Activated CD4-positive, alpha-beta T cell treated with anti-CD3 and anti-CD28 coated beads, Interleukin-2, amount 10 ng/mL, durations not matched to agents 24 days and 14 days (primary cell): ENCODE measurements at regions not wholly inside any gene's neighbourhood (a gene's known extent, or its start where the extent isn't known, plus 50 kb on each side); places are given as distances from the start of the nearest gene placed in this dataset.

Experiments used
- DNase-seq: peaks from one replicate; pipeline ENCODE4 v3.0.0; 2022
- H3K27ac Mint-ChIP-seq: one replicate; pipeline ENCODE4 v1.8.0; 2022; ENCODE audit warnings: mild to moderate bottlenecking, mixed read lengths
- H3K27me3 Mint-ChIP-seq: one replicate; pipeline ENCODE4 v1.8.0; 2022; ENCODE audit warnings: mixed read lengths
- H3K36me3 Mint-ChIP-seq: one replicate; pipeline ENCODE4 v1.8.0; 2022; ENCODE audit warnings: low read depth, mild to moderate bottlenecking, mixed read lengths
- H3K4me1 Mint-ChIP-seq: one replicate; pipeline ENCODE4 v1.8.0; 2021; ENCODE audit warnings: mixed read lengths
- H3K4me3 Mint-ChIP-seq: one replicate; pipeline ENCODE4 v1.8.0; 2022; ENCODE audit warnings: mild to moderate bottlenecking, moderate library complexity, mixed read lengths
- H3K9me3 Mint-ChIP-seq: one replicate; pipeline ENCODE4 v1.8.0; 2021; ENCODE audit warnings: mixed read lengths
- intact Hi-C: fragments of 100-400 bp; cut with micrococcal nuclease; formaldehyde crosslinking; loops from one replicate; pipeline ENCODE4 v1.15.1; 2023

- no peak overlapping the region for H3K4me3 Mint-ChIP-seq
- H3K4me1 Mint-ChIP-seq, result no peaks in the 10 kb centered on the region
- intact Hi-C loops, result no loop called here
- peaks cover 3% of the 10 kb centered on the region for H3K27me3 Mint-ChIP-seq
- H3K36me3 Mint-ChIP-seq, result no peaks in the 10 kb centered on the region
- no peaks in the 10 kb centered on the region for H3K9me3 Mint-ChIP-seq
- DNase-seq, result no peak
- H3K27ac Mint-ChIP-seq, result no peak overlapping the region
Measured at GRCh38 chr13:106753251-106753650, 185.3 kb upstream of the ARGLU1 start.

- Mint-ChIP-seq H3K36me3 (no peaks in the 10 kb centered on the region), H3K4me1 (no peaks in the 10 kb centered on the region), H3K27me3 (peaks cover 3% of the 10 kb centered on the region), H3K4me3 (no peak overlapping the region), H3K9me3 (no peaks in the 10 kb centered on the region), H3K27ac (no peak overlapping the region)
- intact Hi-C loops, result no loop called here
- DNase-seq, result no peak
Measured at GRCh38 chr13:106752584-106753170, 184.7 kb upstream of the ARGLU1 start.

DNA sequence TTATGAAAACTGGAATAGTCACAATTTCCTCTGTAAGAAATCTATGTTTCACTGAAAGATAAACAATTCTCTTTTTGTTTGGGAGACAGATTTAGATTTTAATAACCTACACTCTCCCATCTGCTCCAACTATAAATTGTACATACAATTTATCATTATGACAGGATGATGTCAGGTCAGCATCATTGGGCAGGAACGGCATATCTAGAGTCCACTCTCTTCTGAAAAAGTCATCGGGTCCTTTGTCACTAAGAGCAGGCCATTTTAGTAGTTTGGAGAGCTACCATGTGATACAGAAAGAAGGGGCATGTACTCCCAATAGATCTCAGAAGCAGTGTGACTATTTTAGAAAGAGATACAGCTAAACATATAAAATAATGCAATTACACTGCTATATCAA is 180.8 kb upstream of the ARGLU1 start:
- H3K36me3 Mint-ChIP-seq, result no peaks in the 10 kb centered on the region
- no peak overlapping the region for H3K4me3 Mint-ChIP-seq
- intact Hi-C loops, result no loop called here
- H3K27me3 Mint-ChIP-seq, result peaks cover 3% of the 10 kb centered on the region
- no peaks in the 10 kb centered on the region for H3K4me1 Mint-ChIP-seq
- no peak for DNase-seq
- H3K27ac Mint-ChIP-seq, result no peak overlapping the region
- H3K9me3 Mint-ChIP-seq, result no peaks in the 10 kb centered on the region

GRCh38 chr13:106744516-106744915 is 176.6 kb upstream of the ARGLU1 start:
- DNase-seq, result no peak
- Mint-ChIP-seq H3K4me1 (no peaks in the 10 kb centered on the region), H3K27ac (no peak overlapping the region), H3K9me3 (no peaks in the 10 kb centered on the region), H3K27me3 (no peaks in the 10 kb centered on the region), H3K36me3 (no peaks in the 10 kb centered on the region), H3K4me3 (no peak overlapping the region)
- intact Hi-C loops, result no loop called here

DNA sequence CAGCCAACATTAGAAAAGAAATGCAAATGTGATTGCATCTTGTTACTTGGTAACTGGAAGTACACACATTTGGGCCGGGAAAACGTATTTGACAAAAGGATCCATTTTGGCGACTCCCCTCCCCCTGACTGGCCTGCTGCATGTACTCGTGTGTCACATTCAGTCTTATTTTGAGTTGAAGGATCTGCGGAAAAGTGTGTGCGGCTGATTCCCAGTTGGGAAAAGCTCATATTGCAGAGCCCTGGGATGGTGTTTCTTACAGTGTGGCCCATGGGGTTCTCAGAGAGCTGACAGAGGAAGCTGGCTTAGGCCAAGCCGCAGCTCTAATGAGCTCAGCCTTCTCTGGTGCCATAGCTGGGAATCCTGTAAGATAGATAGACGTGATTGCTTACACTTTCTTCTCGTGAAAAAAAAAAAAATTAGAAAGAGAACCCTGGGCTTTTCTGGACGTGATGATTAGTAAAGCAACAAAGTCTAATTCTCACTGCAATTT is 170.3 kb upstream of the ARGLU1 start:
- no peak overlapping the region for H3K4me3 Mint-ChIP-seq
- DNase-seq, result no peak
- no peaks in the 10 kb centered on the region for H3K9me3 Mint-ChIP-seq
- no peaks in the 10 kb centered on the region for H3K27me3 Mint-ChIP-seq
- H3K4me1 Mint-ChIP-seq, result no peaks in the 10 kb centered on the region
- intact Hi-C loops, result no loop called here
- H3K27ac Mint-ChIP-seq, result no peak overlapping the region
- no peaks in the 10 kb centered on the region for H3K36me3 Mint-ChIP-seq

DNA sequence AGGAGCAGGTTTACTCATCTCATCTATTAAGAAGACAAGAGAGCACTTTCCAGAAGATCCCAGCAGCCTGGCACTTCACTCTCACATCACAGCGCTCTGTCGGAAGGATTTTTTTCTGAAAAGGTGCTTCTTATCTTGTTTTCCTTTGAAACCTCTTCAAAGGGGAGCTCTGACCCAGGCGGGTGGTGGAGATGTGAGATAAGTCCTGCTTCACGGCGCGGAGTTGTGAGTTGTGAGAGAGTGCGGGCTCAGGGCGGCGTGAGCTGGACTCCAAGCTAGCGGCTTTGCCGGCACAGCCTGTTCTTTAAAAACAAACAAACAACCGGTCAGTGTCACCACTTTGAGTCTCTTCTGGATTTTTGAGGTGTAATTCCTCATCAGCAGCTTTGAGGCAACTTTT is 169.0 kb upstream of the ARGLU1 start:
- H3K27ac Mint-ChIP-seq, result no peak overlapping the region
- H3K27me3 Mint-ChIP-seq, result no peaks in the 10 kb centered on the region
- H3K36me3 Mint-ChIP-seq, result no peaks in the 10 kb centered on the region
- H3K4me3 Mint-ChIP-seq, result no peak overlapping the region
- intact Hi-C loops, result no loop called here
- no peaks in the 10 kb centered on the region for H3K4me1 Mint-ChIP-seq
- H3K9me3 Mint-ChIP-seq, result no peaks in the 10 kb centered on the region
- no peak for DNase-seq

- Mint-ChIP-seq H3K27me3 (no peaks in the 10 kb centered on the region), H3K4me1 (no peaks in the 10 kb centered on the region), H3K4me3 (no peak overlapping the region), H3K36me3 (no peaks in the 10 kb centered on the region), H3K9me3 (no peaks in the 10 kb centered on the region), H3K27ac (no peak overlapping the region)
- intact Hi-C loops, result no loop called here
- no peak for DNase-seq
Measured at GRCh38 chr13:106734198-106734597, 166.3 kb upstream of the ARGLU1 start.

DNA sequence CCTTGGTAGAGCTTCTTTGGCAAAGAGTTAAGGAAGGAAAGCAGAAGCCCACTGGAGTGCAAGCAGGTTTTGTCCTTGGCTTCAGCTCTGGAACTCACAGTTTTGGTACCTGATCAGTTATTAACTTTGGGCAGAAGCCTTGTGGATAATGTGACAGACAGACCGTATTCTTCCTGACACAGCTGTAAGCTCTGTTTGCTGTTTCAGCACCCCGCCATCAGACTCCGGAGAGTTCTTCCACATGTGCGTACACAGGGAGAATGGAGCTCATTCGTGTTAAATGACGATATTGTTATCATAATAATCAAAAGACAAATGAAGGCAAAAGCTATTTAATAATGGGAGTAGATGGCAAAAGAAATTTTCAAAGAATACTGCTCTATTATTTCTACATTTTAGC is 155.1 kb upstream of the ARGLU1 start:
- Mint-ChIP-seq H3K4me1 (no peaks in the 10 kb centered on the region), H3K36me3 (no peaks in the 10 kb centered on the region), H3K27me3 (no peaks in the 10 kb centered on the region), H3K4me3 (no peak overlapping the region), H3K9me3 (no peaks in the 10 kb centered on the region), H3K27ac (no peak overlapping the region)
- no peak for DNase-seq
- intact Hi-C loops, result no loop called here

GRCh38 chr13:106722620-106723019 is 154.7 kb upstream of the ARGLU1 start:
- no peaks in the 10 kb centered on the region for H3K27me3 Mint-ChIP-seq
- H3K27ac Mint-ChIP-seq, result no peak overlapping the region
- DNase-seq, result no peak
- H3K4me3 Mint-ChIP-seq, result no peak overlapping the region
- H3K9me3 Mint-ChIP-seq, result no peaks in the 10 kb centered on the region
- no peaks in the 10 kb centered on the region for H3K4me1 Mint-ChIP-seq
- intact Hi-C loops, result no loop called here
- no peaks in the 10 kb centered on the region for H3K36me3 Mint-ChIP-seq

DNA sequence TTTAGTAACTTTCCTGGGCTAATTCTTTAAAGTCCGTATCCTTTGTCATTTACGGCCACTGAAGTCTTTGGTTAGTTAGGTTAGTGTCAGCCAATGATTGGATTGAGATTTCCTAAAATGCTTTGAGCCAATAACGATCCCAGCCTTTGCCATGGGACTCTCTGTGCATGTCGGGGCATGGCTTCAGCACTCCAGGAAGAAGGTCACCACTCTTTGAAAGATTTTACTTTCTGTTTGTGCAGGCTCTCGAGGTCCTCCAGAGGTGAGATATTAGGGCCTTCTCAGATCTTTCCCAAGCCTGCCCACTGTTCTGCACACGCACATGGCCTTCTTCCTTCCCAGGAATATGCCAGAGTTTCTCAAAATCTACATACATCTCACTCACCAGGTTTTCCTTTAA is 153.7 kb upstream of the ARGLU1 start:
- no peaks in the 10 kb centered on the region for H3K27me3 Mint-ChIP-seq
- no peak overlapping the region for H3K4me3 Mint-ChIP-seq
- intact Hi-C loops, result no loop called here
- no peaks in the 10 kb centered on the region for H3K4me1 Mint-ChIP-seq
- H3K27ac Mint-ChIP-seq, result no peak overlapping the region
- H3K36me3 Mint-ChIP-seq, result no peaks in the 10 kb centered on the region
- no peaks in the 10 kb centered on the region for H3K9me3 Mint-ChIP-seq
- DNase-seq, result no peak

DNA sequence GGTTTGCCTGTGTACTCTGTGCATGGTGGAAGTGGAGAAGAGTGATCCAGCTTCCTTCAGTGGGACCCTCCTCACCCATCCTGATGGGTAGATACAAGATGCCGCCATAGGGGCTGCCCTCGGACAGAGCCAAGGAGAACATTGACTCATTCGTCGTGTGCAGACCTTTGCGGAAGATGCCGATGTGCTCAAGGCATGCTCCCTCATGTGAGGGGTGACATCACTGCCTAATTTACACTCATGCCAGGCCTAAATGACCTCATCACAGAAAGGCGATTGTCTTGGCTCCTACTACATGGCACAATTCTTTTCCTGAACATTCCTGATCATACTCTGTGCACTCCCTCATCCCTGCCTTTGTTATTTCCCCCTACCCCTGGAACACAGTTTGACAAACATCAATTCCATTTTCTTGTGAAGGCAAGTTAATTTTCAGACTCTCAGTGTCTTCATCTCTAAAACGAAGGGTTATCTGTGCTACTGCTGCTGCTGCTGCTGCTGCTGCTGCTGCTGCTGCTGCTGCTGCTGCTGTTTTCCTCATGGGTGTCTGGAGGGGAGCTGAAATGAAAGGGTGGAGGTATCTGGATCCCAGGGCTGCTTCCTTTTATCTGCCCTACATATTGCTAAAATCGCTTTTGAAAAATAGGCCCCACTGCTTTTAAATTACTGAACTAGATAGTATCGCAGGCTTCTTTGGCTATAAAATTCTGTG is 146.5 kb upstream of the ARGLU1 start:
- H3K27ac Mint-ChIP-seq, result no peak overlapping the region
- DNase-seq, result no peak
- intact Hi-C loops, result no loop called here
- no peaks in the 10 kb centered on the region for H3K9me3 Mint-ChIP-seq
- no peaks in the 10 kb centered on the region for H3K36me3 Mint-ChIP-seq
- no peaks in the 10 kb centered on the region for H3K27me3 Mint-ChIP-seq
- no peak overlapping the region for H3K4me3 Mint-ChIP-seq
- no peaks in the 10 kb centered on the region for H3K4me1 Mint-ChIP-seq

DNA sequence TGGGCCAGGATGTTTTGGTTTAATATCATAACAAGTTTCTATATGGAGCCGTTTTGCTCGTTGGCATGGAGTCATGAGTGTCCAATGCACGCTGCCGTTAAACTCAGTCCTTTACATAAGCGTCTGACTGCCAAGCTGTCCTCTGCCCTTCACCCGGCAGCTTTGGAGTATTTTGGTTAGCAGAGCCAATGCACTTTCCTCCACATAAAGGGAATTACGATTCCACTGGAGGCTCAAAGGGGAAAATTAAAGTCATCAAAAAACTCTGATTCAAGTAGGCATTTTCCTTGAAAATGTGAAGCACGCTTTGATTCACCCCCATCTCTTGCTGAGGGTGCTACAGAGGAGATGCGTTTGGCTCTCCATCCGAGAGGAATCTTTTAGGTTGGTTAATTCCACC is 144.4 kb upstream of the ARGLU1 start:
- intact Hi-C loops, result no loop called here
- Mint-ChIP-seq H3K9me3 (no peaks in the 10 kb centered on the region), H3K4me3 (no peak overlapping the region), H3K27ac (no peak overlapping the region), H3K27me3 (no peaks in the 10 kb centered on the region), H3K4me1 (no peaks in the 10 kb centered on the region), H3K36me3 (no peaks in the 10 kb centered on the region)
- DNase-seq, result no peak

DNA sequence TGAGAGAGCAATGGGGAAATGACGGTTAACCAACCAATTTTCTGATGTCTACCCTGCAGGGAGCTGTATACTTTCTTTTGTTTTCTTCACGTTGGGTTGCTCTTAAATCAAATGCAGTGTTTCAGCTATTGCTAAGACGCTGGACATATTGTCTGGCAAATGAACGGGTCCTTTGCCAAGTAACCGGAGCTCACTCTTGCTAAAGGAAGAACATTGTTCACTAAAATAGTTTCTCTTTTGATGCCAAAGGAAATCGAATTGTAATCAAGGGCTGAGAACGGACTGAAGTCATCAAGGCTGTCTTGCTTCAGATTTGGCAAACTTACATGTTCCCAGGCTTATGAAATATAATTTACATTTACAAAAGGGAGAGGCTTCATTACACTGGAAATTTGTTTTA is 142.3 kb upstream of the ARGLU1 start:
- intact Hi-C loops, result no loop called here

GRCh38 chr13:106709522-106709921 is 141.6 kb upstream of the ARGLU1 start:
- Mint-ChIP-seq H3K4me1 (no peaks in the 10 kb centered on the region), H3K9me3 (no peaks in the 10 kb centered on the region), H3K27ac (no peak overlapping the region), H3K36me3 (no peaks in the 10 kb centered on the region), H3K27me3 (no peaks in the 10 kb centered on the region), H3K4me3 (no peak overlapping the region)
- intact Hi-C loops, result no loop called here
- DNase-seq, result no peak

More for the DNA sequence above, 142.3 kb upstream of the ARGLU1 start:
- H3K4me3 Mint-ChIP-seq, result no peak overlapping the region
- no peaks in the 10 kb centered on the region for H3K9me3 Mint-ChIP-seq
- no peak for DNase-seq
- no peaks in the 10 kb centered on the region for H3K4me1 Mint-ChIP-seq
- H3K27ac Mint-ChIP-seq, result no peak overlapping the region
- no peaks in the 10 kb centered on the region for H3K36me3 Mint-ChIP-seq
- no peaks in the 10 kb centered on the region for H3K27me3 Mint-ChIP-seq

GRCh38 chr13:106702505-106702904 is 134.6 kb upstream of the ARGLU1 start:
- no peaks in the 10 kb centered on the region for H3K9me3 Mint-ChIP-seq
- DNase-seq, result no peak
- H3K27me3 Mint-ChIP-seq, result no peaks in the 10 kb centered on the region
- intact Hi-C loops, result no loop called here
- H3K36me3 Mint-ChIP-seq, result no peaks in the 10 kb centered on the region
- H3K27ac Mint-ChIP-seq, result no peak overlapping the region
- no peaks in the 10 kb centered on the region for H3K4me1 Mint-ChIP-seq
- H3K4me3 Mint-ChIP-seq, result no peak overlapping the region
